ENCODE measurements at regions not wholly inside any gene's neighbourhood (a gene's known extent, or its start where the extent isn't known, plus 50 kb on each side); places are given as distances from the start of the nearest gene placed in this dataset.

GRCh38 chr3:95123104-95123503 lies 1060.2 kb downstream of the NSUN3 start:
- Histone ChIP-seq H3K9me3 (replicated peaks in 1 of 2; ENCODE audit: control insufficient read depth in 2 of 2, insufficient read depth in 1 of 2, low read depth in 1 of 2, low read length in 2 of 2) (peaks cover 0 to 2% of the 10 kb centered on the region in 2 donors), H2AK5ac (ENCODE audit: low read depth, low read length) (no peak overlapping the region), H3K14ac (ENCODE audit: low read length) (no peak overlapping the region), H3K27ac (replicated peaks; ENCODE audit: low read length) (no peak overlapping the region), H3K9ac (ENCODE audit: low read depth, low read length, poor library complexity) (no peak overlapping the region), H4K8ac (ENCODE audit: low read depth, low read length) (no peak overlapping the region), H2BK15ac (ENCODE audit: low read length) (no peak overlapping the region), H3K4ac (ENCODE audit: low read length) (no peak overlapping the region), H3K23ac (ENCODE audit: low read depth, low read length, poor library complexity) (no peak overlapping the region), H2BK12ac (ENCODE audit: low read length) (no peak overlapping the region), H3K79me1 (ENCODE audit: low read depth, low read length) (no peaks in the 10 kb centered on the region), H2BK120ac (ENCODE audit: low read depth, low read length) (no peak overlapping the region), H3K4me2 (ENCODE audit: insufficient read depth, low read length, poor library complexity, severe bottlenecking) (no peak overlapping the region), H2BK5ac (ENCODE audit: low read length) (no peak overlapping the region), H3K4me3 (ENCODE audit: low read length in 2 of 2) (no peak overlapping the region), H3K36me3 (replicated peaks in 1 of 2; ENCODE audit: control insufficient read depth in 2 of 2, insufficient read depth in 2 of 2, low read length in 2 of 2) (no peaks in the 10 kb centered on the region), H3K18ac (ENCODE audit: low read length) (no peak overlapping the region), H3K4me1 (ENCODE audit: control insufficient read depth in 2 of 2, insufficient read depth in 1 of 2, low read depth in 1 of 2, low read length in 2 of 2) (peaks cover 5 to 12% of the 10 kb centered on the region in 2 donors), H3K27me3 (ENCODE audit: control insufficient read depth in 3 of 3, insufficient read depth in 3 of 3, low read depth in 1 of 3, low read length in 3 of 3) (no peaks in the 10 kb centered on the region), H4K91ac (ENCODE audit: low read depth, low read length, poor library complexity) (no peak overlapping the region), H2AFZ (ENCODE audit: low read length) (no peak overlapping the region)
- WGBS, 2 donors (ENCODE audit: extremely low coverage in 2 of 2, insufficient read length in 2 of 2, insufficient replicate concordance in 1 of 2): no CpG with 5 or more reads among the region's 5 CpGs
- DNase-seq (ENCODE audit: low spot score): no peak

DNA sequence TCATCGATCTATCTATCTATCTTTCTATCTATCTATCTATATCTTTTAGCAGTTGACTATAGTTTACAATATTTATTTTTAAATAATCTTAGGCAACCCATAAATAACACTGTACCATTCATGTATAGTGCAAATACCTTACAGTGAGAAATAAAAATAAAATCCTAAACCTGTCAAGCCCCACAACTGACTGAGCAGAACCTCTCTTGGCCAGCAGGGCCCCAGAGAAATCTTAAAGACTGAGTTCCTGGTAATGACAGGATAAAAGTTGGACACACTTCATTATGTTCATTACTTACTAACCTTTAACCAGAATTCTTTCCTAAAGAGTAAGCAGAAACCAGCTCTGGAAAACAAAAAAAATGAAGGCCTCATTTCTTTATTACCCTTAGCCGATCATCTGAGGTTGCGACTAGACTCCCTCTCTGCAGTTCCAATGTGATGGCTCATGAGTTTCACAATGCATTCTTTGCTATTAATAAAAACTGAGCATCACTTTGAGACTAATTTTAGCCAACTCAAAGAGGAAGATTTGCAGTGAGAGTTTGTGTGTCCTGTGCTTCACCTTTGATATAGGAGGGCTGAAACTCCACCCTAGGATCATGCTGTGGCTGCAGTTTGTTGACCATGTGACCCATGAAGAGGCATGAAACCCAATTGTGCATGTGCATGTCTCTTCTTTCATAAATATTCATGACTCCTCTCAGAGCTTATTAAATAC lies 1072.0 kb downstream of the NSUN3 start:
- Histone ChIP-seq H3K4me2 (ENCODE audit: insufficient read depth, low read length, poor library complexity, severe bottlenecking) (no peak overlapping the region), H2AFZ (ENCODE audit: low read length) (peak overlapping the region; percentile 1), H2AK5ac (ENCODE audit: low read depth, low read length) (no peak overlapping the region), H4K91ac (ENCODE audit: low read depth, low read length, poor library complexity) (no peak overlapping the region), H3K27me3 (ENCODE audit: control insufficient read depth in 3 of 3, insufficient read depth in 3 of 3, low read depth in 1 of 3, low read length in 3 of 3) (no peaks in the 10 kb centered on the region), H3K9ac (ENCODE audit: low read depth, low read length, poor library complexity) (no peak overlapping the region), H2BK12ac (ENCODE audit: low read length) (no peak overlapping the region), H3K18ac (ENCODE audit: low read length) (no peak overlapping the region), H3K9me3 (replicated peaks in 1 of 2; ENCODE audit: control insufficient read depth in 2 of 2, insufficient read depth in 1 of 2, low read depth in 1 of 2, low read length in 2 of 2) (no peaks in the 10 kb centered on the region), H2BK120ac (ENCODE audit: low read depth, low read length) (no peak overlapping the region), H2BK15ac (ENCODE audit: low read length) (no peak overlapping the region), H3K79me1 (ENCODE audit: low read depth, low read length) (no peaks in the 10 kb centered on the region), H3K27ac (replicated peaks; ENCODE audit: low read length) (no peak overlapping the region), H4K8ac (ENCODE audit: low read depth, low read length) (no peak overlapping the region), H3K36me3 (replicated peaks in 1 of 2; ENCODE audit: control insufficient read depth in 2 of 2, insufficient read depth in 2 of 2, low read length in 2 of 2) (no peaks in the 10 kb centered on the region), H3K4ac (ENCODE audit: low read length) (no peak overlapping the region), H2BK5ac (ENCODE audit: low read length) (no peak overlapping the region), H3K23ac (ENCODE audit: low read depth, low read length, poor library complexity) (no peak overlapping the region), H3K4me3 (ENCODE audit: low read length in 2 of 2) (no peak overlapping the region), H3K14ac (ENCODE audit: low read length) (no peak overlapping the region), H3K4me1 (ENCODE audit: control insufficient read depth in 2 of 2, insufficient read depth in 1 of 2, low read depth in 1 of 2, low read length in 2 of 2) (peaks cover 2 to 4% of the 10 kb centered on the region in 2 donors)
- WGBS, 2 donors (ENCODE audit: extremely low coverage in 2 of 2, insufficient read length in 2 of 2, insufficient replicate concordance in 1 of 2): no CpG with 5 or more reads among the region's 3 CpGs
- DNase-seq (ENCODE audit: low spot score): no peak

DNA sequence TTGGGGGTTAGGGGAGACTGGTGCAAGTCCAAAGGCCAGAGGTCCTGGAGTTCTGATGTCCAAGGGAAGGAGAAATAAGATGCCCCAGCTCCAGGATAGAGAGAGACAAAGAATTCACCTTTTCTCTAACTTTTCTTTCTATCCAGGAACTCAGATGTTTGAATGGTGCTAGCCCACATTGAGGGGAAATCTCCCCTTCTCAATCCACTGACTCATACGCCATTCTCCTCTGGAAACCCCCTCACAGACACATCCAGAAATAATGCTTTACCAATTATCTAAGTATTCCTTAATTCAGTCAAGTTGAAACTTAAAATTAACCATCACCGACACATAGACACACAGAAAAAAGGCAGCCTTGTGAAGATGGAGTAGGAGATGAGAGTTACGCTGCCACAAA lies 1085.2 kb downstream of the NSUN3 start:
- Histone ChIP-seq H2AK5ac (ENCODE audit: low read depth, low read length) (no peak overlapping the region), H3K18ac (ENCODE audit: low read length) (no peak overlapping the region), H4K8ac (ENCODE audit: low read depth, low read length) (no peak overlapping the region), H3K4me1 (ENCODE audit: control insufficient read depth in 2 of 2, insufficient read depth in 1 of 2, low read depth in 1 of 2, low read length in 2 of 2) (peaks cover 0 to 10% of the 10 kb centered on the region in 2 donors), H2BK120ac (ENCODE audit: low read depth, low read length) (no peak overlapping the region), H3K9ac (ENCODE audit: low read depth, low read length, poor library complexity) (no peak overlapping the region), H2AFZ (ENCODE audit: low read length) (peak overlapping the region; percentile 54), H3K9me3 (replicated peaks in 1 of 2; ENCODE audit: control insufficient read depth in 2 of 2, insufficient read depth in 1 of 2, low read depth in 1 of 2, low read length in 2 of 2) (no peaks in the 10 kb centered on the region), H2BK15ac (ENCODE audit: low read length) (no peak overlapping the region), H3K27ac (replicated peaks; ENCODE audit: low read length) (no peak overlapping the region), H3K23ac (ENCODE audit: low read depth, low read length, poor library complexity) (no peak overlapping the region), H3K4me2 (ENCODE audit: insufficient read depth, low read length, poor library complexity, severe bottlenecking) (no peak overlapping the region), H3K27me3 (ENCODE audit: control insufficient read depth in 3 of 3, insufficient read depth in 3 of 3, low read depth in 1 of 3, low read length in 3 of 3) (no peaks in the 10 kb centered on the region), H3K79me1 (ENCODE audit: low read depth, low read length) (no peaks in the 10 kb centered on the region), H2BK5ac (ENCODE audit: low read length) (no peak overlapping the region), H2BK12ac (ENCODE audit: low read length) (no peak overlapping the region), H3K4ac (ENCODE audit: low read length) (no peak overlapping the region), H3K36me3 (replicated peaks in 1 of 2; ENCODE audit: control insufficient read depth in 2 of 2, insufficient read depth in 2 of 2, low read length in 2 of 2) (no peaks in the 10 kb centered on the region), H3K14ac (ENCODE audit: low read length) (no peak overlapping the region), H4K91ac (ENCODE audit: low read depth, low read length, poor library complexity) (no peak overlapping the region), H3K4me3 (ENCODE audit: low read length in 2 of 2) (no peak overlapping the region)
- no peak for DNase-seq (ENCODE audit: low spot score)
- WGBS, 2 donors (ENCODE audit: extremely low coverage in 2 of 2, insufficient read length in 2 of 2, insufficient replicate concordance in 1 of 2): no CpG with 5 or more reads among the region's 3 CpGs

DNA sequence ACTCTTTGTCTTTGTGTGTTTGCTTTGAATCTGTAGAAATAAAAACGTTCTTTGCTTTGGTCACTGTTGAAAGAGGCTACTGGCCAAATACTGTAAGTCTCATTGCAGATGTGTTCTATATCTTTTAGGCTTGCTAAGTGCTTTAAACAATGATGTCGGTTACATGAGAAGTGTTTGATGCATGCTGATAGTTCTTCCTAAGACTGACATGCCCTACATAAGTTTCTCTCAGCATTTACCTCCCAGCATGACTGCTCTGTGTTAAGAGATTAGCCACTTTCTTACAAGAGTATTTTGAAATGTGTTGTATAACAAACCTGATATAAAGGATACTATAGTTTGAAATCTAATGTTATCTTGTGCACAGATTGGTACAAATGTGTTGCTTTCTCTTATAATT lies 1088.7 kb downstream of the NSUN3 start:
- Histone ChIP-seq H2BK5ac (ENCODE audit: low read length) (no peak overlapping the region), H2BK12ac (ENCODE audit: low read length) (no peak overlapping the region), H3K4me2 (ENCODE audit: insufficient read depth, low read length, poor library complexity, severe bottlenecking) (no peak overlapping the region), H2BK15ac (ENCODE audit: low read length) (no peak overlapping the region), H2AK5ac (ENCODE audit: low read depth, low read length) (no peak overlapping the region), H2BK120ac (ENCODE audit: low read depth, low read length) (no peak overlapping the region), H3K9ac (ENCODE audit: low read depth, low read length, poor library complexity) (no peak overlapping the region), H3K4me3 (ENCODE audit: low read length in 2 of 2) (no peak overlapping the region), H3K23ac (ENCODE audit: low read depth, low read length, poor library complexity) (no peak overlapping the region), H3K27me3 (ENCODE audit: control insufficient read depth in 3 of 3, insufficient read depth in 3 of 3, low read depth in 1 of 3, low read length in 3 of 3) (no peaks in the 10 kb centered on the region), H4K91ac (ENCODE audit: low read depth, low read length, poor library complexity) (no peak overlapping the region), H3K27ac (replicated peaks; ENCODE audit: low read length) (no peak overlapping the region), H3K9me3 (replicated peaks in 1 of 2; ENCODE audit: control insufficient read depth in 2 of 2, insufficient read depth in 1 of 2, low read depth in 1 of 2, low read length in 2 of 2) (no peaks in the 10 kb centered on the region), H3K4me1 (ENCODE audit: control insufficient read depth in 2 of 2, insufficient read depth in 1 of 2, low read depth in 1 of 2, low read length in 2 of 2) (peaks cover 0 to 5% of the 10 kb centered on the region in 2 donors), H3K14ac (ENCODE audit: low read length) (no peak overlapping the region), H3K79me1 (ENCODE audit: low read depth, low read length) (no peaks in the 10 kb centered on the region), H3K36me3 (replicated peaks in 1 of 2; ENCODE audit: control insufficient read depth in 2 of 2, insufficient read depth in 2 of 2, low read length in 2 of 2) (no peaks in the 10 kb centered on the region), H4K8ac (ENCODE audit: low read depth, low read length) (no peak overlapping the region), H2AFZ (ENCODE audit: low read length) (peak overlapping the region; percentile 65), H3K18ac (ENCODE audit: low read length) (no peak overlapping the region), H3K4ac (ENCODE audit: low read length) (no peak overlapping the region)
- DNase-seq (ENCODE audit: low spot score): no peak
- no CpG with 5 or more reads among the region's 2 CpGs for WGBS, 2 donors (ENCODE audit: extremely low coverage in 2 of 2, insufficient read length in 2 of 2, insufficient replicate concordance in 1 of 2)

Measured in neuronal stem cell (in vitro differentiated cells).